ENCODE measurements at regions not wholly inside any gene's neighbourhood (a gene's known extent, or its start where the extent isn't known, plus 50 kb on each side); places are given as distances from the start of the nearest gene placed in this dataset.

- no peak for DNase-seq (ENCODE audit: low read depth)
- no peak for TF ChIP-seq CTCF (IDR thresholded peaks at IDR 0.05; ENCODE audit: insufficient read depth, low read depth, low read length)
- no peak overlapping the region for H3K4me3 ChIP-seq (ENCODE audit: low read depth, low read length)
Observed at GRCh38 chr4:155434904-155435303, 58.1 kb upstream of the MAP9 start.

GRCh38 chr4:155434366-155434765 is 57.6 kb upstream of the MAP9 start:
- H3K4me3 ChIP-seq (ENCODE audit: low read depth, low read length) = no peak overlapping the region
- no peak for TF ChIP-seq CTCF (IDR thresholded peaks at IDR 0.05; ENCODE audit: insufficient read depth, low read depth, low read length)
- no peak for DNase-seq (ENCODE audit: low read depth)

- no peak for DNase-seq (ENCODE audit: low read depth)
- no peak overlapping the region for H3K4me3 ChIP-seq (ENCODE audit: low read depth, low read length)
- no peak for TF ChIP-seq CTCF (IDR thresholded peaks at IDR 0.05; ENCODE audit: insufficient read depth, low read depth, low read length)
Observed at GRCh38 chr4:155433636-155434360, 57.0 kb upstream of the MAP9 start.

- H3K4me3 ChIP-seq (ENCODE audit: low read depth, low read length) = no peak overlapping the region
- no peak for TF ChIP-seq CTCF (IDR thresholded peaks at IDR 0.05; ENCODE audit: insufficient read depth, low read depth, low read length)
- no peak for DNase-seq (ENCODE audit: low read depth)
Observed at GRCh38 chr4:155430895-155431795, 54.4 kb upstream of the MAP9 start.

GRCh38 chr4:155428128-155428527 is 51.4 kb upstream of the MAP9 start:
- no peak overlapping the region for H3K4me3 ChIP-seq (ENCODE audit: low read depth, low read length)
- no peak for DNase-seq (ENCODE audit: low read depth)
- TF ChIP-seq CTCF (IDR thresholded peaks at IDR 0.05; ENCODE audit: insufficient read depth, low read depth, low read length) = no peak

GRCh38 chr4:155426953-155427352 is 50.2 kb upstream of the MAP9 start:
- DNase-seq (ENCODE audit: low read depth) = no peak
- no peak overlapping the region for H3K4me3 ChIP-seq (ENCODE audit: low read depth, low read length)
- no peak for TF ChIP-seq CTCF (IDR thresholded peaks at IDR 0.05; ENCODE audit: insufficient read depth, low read depth, low read length)
